Mesothelial cell of epicardium (in vitro differentiated cells): ENCODE measurements at regions not wholly inside any gene's neighbourhood (a gene's known extent, or its start where the extent isn't known, plus 50 kb on each side); places are given as distances from the start of the nearest gene placed in this dataset.

ENCODE experiments used
- DNase-seq, 2 experiments: peaks; one replicate each; pipeline ENCODE4 v3.0.0; 2021; ENCODE audit warnings: low spot score in 2 of 2; ENCODE audit not compliant: unreplicated experiment in 2 of 2
- H3K27ac Mint-ChIP-seq: 2 replicates; pipeline ENCODE4 v1.8.0; 2021; ENCODE audit warnings: mixed read lengths
- H3K27me3 Mint-ChIP-seq: 2 replicates; pipeline ENCODE4 v1.8.0; 2021; ENCODE audit warnings: low read depth, mixed read lengths
- H3K36me3 Mint-ChIP-seq: 2 replicates; pipeline ENCODE4 v1.8.0; 2021; ENCODE audit warnings: mixed read lengths
- H3K4me1 Mint-ChIP-seq: 2 replicates; pipeline ENCODE4 v1.8.0; 2021; ENCODE audit warnings: mixed read lengths
- H3K4me3 Mint-ChIP-seq: 2 replicates; pipeline ENCODE4 v1.8.0; 2021; ENCODE audit warnings: mild to moderate bottlenecking, moderate library complexity, mixed read lengths
- H3K9me3 Mint-ChIP-seq: 2 replicates; pipeline ENCODE4 v1.8.0; 2021; ENCODE audit warnings: mixed read lengths
- CTCF ChIP-seq: fragments of 200-600 bp; sonication (generic); IDR thresholded peaks from one replicate; pipeline ENCODE4 v1.5.0; 2021; ENCODE audit warnings: antibody characterized with exemption; ENCODE audit not compliant: unreplicated experiment

GRCh38 chr13:31521435-31521834 is 217.9 kb upstream of the RXFP2 start:
- Mint-ChIP-seq H3K9me3 (peaks cover 4% of the 10 kb centered on the region), H3K4me1 (peaks cover 24% of the 10 kb centered on the region), H3K36me3 (no peaks in the 10 kb centered on the region), H3K27me3 (peaks cover 2% of the 10 kb centered on the region), H3K4me3 (no peak overlapping the region), H3K27ac (no peak overlapping the region)
- no peak for TF ChIP-seq CTCF
- no peak for DNase-seq

- no peak for DNase-seq
- Mint-ChIP-seq H3K9me3 (peaks cover 4% of the 10 kb centered on the region), H3K27me3 (peaks cover 2% of the 10 kb centered on the region), H3K4me3 (no peak overlapping the region), H3K27ac (no peak overlapping the region), H3K4me1 (peaks cover 24% of the 10 kb centered on the region), H3K36me3 (no peaks in the 10 kb centered on the region)
- no peak for TF ChIP-seq CTCF
Observed at GRCh38 chr13:31522396-31522795, 216.9 kb upstream of the RXFP2 start.

GRCh38 chr13:31528176-31528575 is 211.2 kb upstream of the RXFP2 start:
- no peak for DNase-seq
- no peaks in the 10 kb centered on the region for H3K4me1 Mint-ChIP-seq
- H3K27me3 Mint-ChIP-seq, result no peaks in the 10 kb centered on the region
- no peak for TF ChIP-seq CTCF
- no peak overlapping the region for H3K4me3 Mint-ChIP-seq
- H3K36me3 Mint-ChIP-seq, result no peaks in the 10 kb centered on the region
- H3K9me3 Mint-ChIP-seq, result peaks cover 7% of the 10 kb centered on the region
- no peak overlapping the region for H3K27ac Mint-ChIP-seq

- Mint-ChIP-seq H3K4me1 (no peaks in the 10 kb centered on the region), H3K27ac (no peak overlapping the region)
Observed at GRCh38 chr13:31528758-31529157, 210.6 kb upstream of the RXFP2 start.

GRCh38 chr13:31530922-31531321 is 208.4 kb upstream of the RXFP2 start:
- Mint-ChIP-seq H3K27ac (no peak overlapping the region), H3K9me3 (peaks cover 5% of the 10 kb centered on the region)
- no peak for DNase-seq

More at GRCh38 chr13:31528758-31529157, 210.6 kb upstream of the RXFP2 start:
- no peak for DNase-seq
- Mint-ChIP-seq H3K36me3 (no peaks in the 10 kb centered on the region), H3K9me3 (peaks cover 9% of the 10 kb centered on the region), H3K27me3 (no peaks in the 10 kb centered on the region), H3K4me3 (no peak overlapping the region)
- no peak for TF ChIP-seq CTCF

More at GRCh38 chr13:31530922-31531321, 208.4 kb upstream of the RXFP2 start:
- H3K36me3 Mint-ChIP-seq, result no peaks in the 10 kb centered on the region
- H3K4me3 Mint-ChIP-seq, result no peak overlapping the region
- peaks cover 4% of the 10 kb centered on the region for H3K4me1 Mint-ChIP-seq
- no peak for TF ChIP-seq CTCF
- no peaks in the 10 kb centered on the region for H3K27me3 Mint-ChIP-seq
